WTC11 (cell line): ENCODE measurements at regions not wholly inside any gene's neighbourhood (a gene's known extent, or its start where the extent isn't known, plus 50 kb on each side); places are given as distances from the start of the nearest gene placed in this dataset.

Experiments used
- ATAC-seq: fragments of 200-7000 bp; cut with Tn5 transposase; 2 replicates; pipeline ENCODE4 v1.10.0; 2021; ENCODE audit warnings: mild to moderate bottlenecking, moderate library complexity
- CTCF ChIA-PET: fragments of 300-600 bp; sonication (Branson Sonifier 250); formaldehyde crosslinking; loops from one replicate; lab custom pipeline; 2021; ENCODE audit warnings: antibody characterized with exemption; lab: Charles Lee
- POLR2A ChIA-PET: fragments of 350-600 bp; sonication (Branson Sonifier 250); formaldehyde crosslinking; loops from one replicate; lab custom pipeline; 2021; ENCODE audit warnings: antibody characterized with exemption; lab: Charles Lee
- DNase-seq: peaks from one replicate; pipeline ENCODE4 v3.0.0; 2021; ENCODE audit warnings: low spot score
- H3K27ac Mint-ChIP-seq: 2 replicates; pipeline ENCODE4 v1.8.0; 2021; ENCODE audit warnings: mixed read lengths
- H3K27me3 Mint-ChIP-seq: 2 replicates; pipeline ENCODE4 v1.8.0; 2021; ENCODE audit warnings: low read depth, mild to moderate bottlenecking, moderate library complexity, mixed read lengths
- H3K36me3 Mint-ChIP-seq: 2 replicates; pipeline ENCODE4 v1.8.0; 2021; ENCODE audit warnings: mixed read lengths
- H3K4me1 Mint-ChIP-seq: 2 replicates; pipeline ENCODE4 v1.8.0; 2022; ENCODE audit warnings: mixed read lengths
- H3K4me3 Mint-ChIP-seq: 2 replicates; pipeline ENCODE4 v1.8.0; 2021; ENCODE audit warnings: mild to moderate bottlenecking, moderate library complexity, mixed read lengths
- H3K9me3 Mint-ChIP-seq: 2 replicates; pipeline ENCODE4 v1.8.0; 2021; ENCODE audit warnings: mixed read lengths
- ATF1 ChIP-seq: sonication (generic); formaldehyde crosslinking; IDR thresholded peaks from 2 replicates; pipeline ENCODE4 v1.8.1; 2023; ENCODE audit warnings: mild to moderate bottlenecking, moderate library complexity, missing genetic modification reagents
- CTCF ChIP-seq: fragments of 200-600 bp; IDR thresholded peaks from 2 replicates; pipeline ENCODE4 v1.8.0; 2022; ENCODE audit warnings: antibody characterized with exemption
- ETV6 ChIP-seq: sonication (generic); formaldehyde crosslinking; IDR thresholded peaks from 2 replicates; pipeline ENCODE4 v1.8.1; 2022; ENCODE audit warnings: mild to moderate bottlenecking, missing genetic modification reagents
- FOXJ3 ChIP-seq: sonication (generic); formaldehyde crosslinking; IDR thresholded peaks from 2 replicates; pipeline ENCODE4 v1.9.0; 2021; ENCODE audit warnings: missing genetic modification reagents, mild to moderate bottlenecking, borderline replicate concordance
- GABPB1 ChIP-seq: sonication (generic); formaldehyde crosslinking; IDR thresholded peaks from 2 replicates; pipeline ENCODE4 v1.8.1; 2023; ENCODE audit warnings: mild to moderate bottlenecking, missing genetic modification reagents
- GTF2I ChIP-seq: fragments of 250-450 bp; sonication (Bioruptor Pico); conservative IDR thresholded peaks from 2 replicates; pipeline ENCODE4 v1.4.0; 2021; ENCODE audit warnings: mild to moderate bottlenecking
- HMGXB4 ChIP-seq: sonication (generic); formaldehyde crosslinking; IDR thresholded peaks from 2 replicates; pipeline ENCODE4 v1.8.1; 2023; ENCODE audit warnings: mild to moderate bottlenecking, moderate library complexity, missing genetic modification reagents
- JUN ChIP-seq: sonication (generic); formaldehyde crosslinking; IDR thresholded peaks from 2 replicates; pipeline ENCODE4 v1.8.0; 2023; ENCODE audit warnings: mild to moderate bottlenecking, missing genetic modification reagents
- MXD4 ChIP-seq: fragments of 250-450 bp; sonication (Bioruptor Pico); IDR thresholded peaks from 2 replicates; pipeline ENCODE4 v1.8.0; 2021; ENCODE audit warnings: mild to moderate bottlenecking, moderate library complexity, borderline replicate concordance
- TEAD4 ChIP-seq: sonication (generic); formaldehyde crosslinking; IDR thresholded peaks from 2 replicates; pipeline ENCODE4 v1.8.0; 2022; ENCODE audit warnings: mild to moderate bottlenecking, missing genetic modification reagents
- ZNF219 ChIP-seq: sonication (generic); formaldehyde crosslinking; IDR thresholded peaks from 2 replicates; pipeline ENCODE4 v1.8.0; 2023; ENCODE audit warnings: missing genetic modification reagents, mild to moderate bottlenecking, borderline replicate concordance
- ZNF317 ChIP-seq: sonication (generic); formaldehyde crosslinking; IDR thresholded peaks from 2 replicates; pipeline ENCODE4 v1.8.1; 2023; ENCODE audit warnings: low read depth, mild to moderate bottlenecking, moderate library complexity, missing genetic modification reagents, borderline replicate concordance
- TF ChIP-seq, protein P1 (sequence below): sonication (generic); formaldehyde crosslinking; IDR thresholded peaks from 2 replicates; pipeline ENCODE4 v1.8.1; 2023; ENCODE audit warnings: mild to moderate bottlenecking, missing genetic modification reagents, borderline replicate concordance
- TF ChIP-seq, protein P2 (sequence below): sonication (generic); formaldehyde crosslinking; IDR thresholded peaks from 2 replicates; pipeline ENCODE4 v1.8.0; 2023; ENCODE audit warnings: mild to moderate bottlenecking, missing genetic modification reagents
- TF ChIP-seq, protein P3 (sequence below): sonication (generic); formaldehyde crosslinking; IDR thresholded peaks from 2 replicates; pipeline ENCODE4 v1.8.1; 2022; ENCODE audit warnings: low read depth, mild to moderate bottlenecking, moderate library complexity, missing genetic modification reagents, borderline replicate concordance
- TF ChIP-seq, protein P4 (sequence below): sonication (generic); formaldehyde crosslinking; conservative IDR thresholded peaks from 2 replicates; pipeline ENCODE4 v1.8.1; 2023; ENCODE audit warnings: mild to moderate bottlenecking, low read depth, missing genetic modification reagents, moderate library complexity
- TF ChIP-seq, protein P5 (sequence below): fragments of 250-450 bp; sonication (Bioruptor Pico); conservative IDR thresholded peaks from 2 replicates; pipeline ENCODE4 v1.9.0; 2021; ENCODE audit warnings: mild to moderate bottlenecking

- H3K4me1 Mint-ChIP-seq = no peaks in the 10 kb centered on the region
- H3K27me3 Mint-ChIP-seq = no peaks in the 10 kb centered on the region
- ATAC-seq (no peak), DNase-seq (no peak)
- CTCF ChIA-PET = no interaction called here
- H3K27ac Mint-ChIP-seq = no peak overlapping the region
- POLR2A ChIA-PET = no interaction called here
- no peak overlapping the region for H3K4me3 Mint-ChIP-seq
- peaks cover 50% of the 10 kb centered on the region for H3K9me3 Mint-ChIP-seq
- peaks cover 28% of the 10 kb centered on the region for H3K36me3 Mint-ChIP-seq
- no peak for TF ChIP-seq HMGXB4
- TF ChIP-seq GABPB1 (CRISPR knock-in tag) = no peak
- no peak for TF ChIP-seq GTF2I
- TF ChIP-seq ZNF219 (CRISPR knock-in tag) = no peak
- TF ChIP-seq CTCF = no peak
- no peak for TF ChIP-seq FOXJ3
- TF ChIP-seq, protein P1, sequence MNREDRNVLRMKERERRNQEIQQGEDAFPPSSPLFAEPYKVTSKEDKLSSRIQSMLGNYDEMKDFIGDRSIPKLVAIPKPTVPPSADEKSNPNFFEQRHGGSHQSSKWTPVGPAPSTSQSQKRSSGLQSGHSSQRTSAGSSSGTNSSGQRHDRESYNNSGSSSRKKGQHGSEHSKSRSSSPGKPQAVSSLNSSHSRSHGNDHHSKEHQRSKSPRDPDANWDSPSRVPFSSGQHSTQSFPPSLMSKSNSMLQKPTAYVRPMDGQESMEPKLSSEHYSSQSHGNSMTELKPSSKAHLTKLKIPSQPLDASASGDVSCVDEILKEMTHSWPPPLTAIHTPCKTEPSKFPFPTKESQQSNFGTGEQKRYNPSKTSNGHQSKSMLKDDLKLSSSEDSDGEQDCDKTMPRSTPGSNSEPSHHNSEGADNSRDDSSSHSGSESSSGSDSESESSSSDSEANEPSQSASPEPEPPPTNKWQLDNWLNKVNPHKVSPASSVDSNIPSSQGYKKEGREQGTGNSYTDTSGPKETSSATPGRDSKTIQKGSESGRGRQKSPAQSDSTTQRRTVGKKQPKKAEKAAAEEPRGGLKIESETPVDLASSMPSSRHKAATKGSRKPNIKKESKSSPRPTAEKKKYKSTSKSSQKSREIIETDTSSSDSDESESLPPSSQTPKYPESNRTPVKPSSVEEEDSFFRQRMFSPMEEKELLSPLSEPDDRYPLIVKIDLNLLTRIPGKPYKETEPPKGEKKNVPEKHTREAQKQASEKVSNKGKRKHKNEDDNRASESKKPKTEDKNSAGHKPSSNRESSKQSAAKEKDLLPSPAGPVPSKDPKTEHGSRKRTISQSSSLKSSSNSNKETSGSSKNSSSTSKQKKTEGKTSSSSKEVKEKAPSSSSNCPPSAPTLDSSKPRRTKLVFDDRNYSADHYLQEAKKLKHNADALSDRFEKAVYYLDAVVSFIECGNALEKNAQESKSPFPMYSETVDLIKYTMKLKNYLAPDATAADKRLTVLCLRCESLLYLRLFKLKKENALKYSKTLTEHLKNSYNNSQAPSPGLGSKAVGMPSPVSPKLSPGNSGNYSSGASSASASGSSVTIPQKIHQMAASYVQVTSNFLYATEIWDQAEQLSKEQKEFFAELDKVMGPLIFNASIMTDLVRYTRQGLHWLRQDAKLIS (CRISPR knock-in tag) = no peak
- no peak for TF ChIP-seq ZNF317 (CRISPR knock-in tag)
- TF ChIP-seq, protein P2, sequence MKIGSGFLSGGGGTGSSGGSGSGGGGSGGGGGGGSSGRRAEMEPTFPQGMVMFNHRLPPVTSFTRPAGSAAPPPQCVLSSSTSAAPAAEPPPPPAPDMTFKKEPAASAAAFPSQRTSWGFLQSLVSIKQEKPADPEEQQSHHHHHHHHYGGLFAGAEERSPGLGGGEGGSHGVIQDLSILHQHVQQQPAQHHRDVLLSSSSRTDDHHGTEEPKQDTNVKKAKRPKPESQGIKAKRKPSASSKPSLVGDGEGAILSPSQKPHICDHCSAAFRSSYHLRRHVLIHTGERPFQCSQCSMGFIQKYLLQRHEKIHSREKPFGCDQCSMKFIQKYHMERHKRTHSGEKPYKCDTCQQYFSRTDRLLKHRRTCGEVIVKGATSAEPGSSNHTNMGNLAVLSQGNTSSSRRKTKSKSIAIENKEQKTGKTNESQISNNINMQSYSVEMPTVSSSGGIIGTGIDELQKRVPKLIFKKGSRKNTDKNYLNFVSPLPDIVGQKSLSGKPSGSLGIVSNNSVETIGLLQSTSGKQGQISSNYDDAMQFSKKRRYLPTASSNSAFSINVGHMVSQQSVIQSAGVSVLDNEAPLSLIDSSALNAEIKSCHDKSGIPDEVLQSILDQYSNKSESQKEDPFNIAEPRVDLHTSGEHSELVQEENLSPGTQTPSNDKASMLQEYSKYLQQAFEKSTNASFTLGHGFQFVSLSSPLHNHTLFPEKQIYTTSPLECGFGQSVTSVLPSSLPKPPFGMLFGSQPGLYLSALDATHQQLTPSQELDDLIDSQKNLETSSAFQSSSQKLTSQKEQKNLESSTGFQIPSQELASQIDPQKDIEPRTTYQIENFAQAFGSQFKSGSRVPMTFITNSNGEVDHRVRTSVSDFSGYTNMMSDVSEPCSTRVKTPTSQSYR (CRISPR knock-in tag) = no peak
Measured at GRCh38 chr2:142310530-142310929, 179.7 kb upstream of the LRP1B start.

DNA sequence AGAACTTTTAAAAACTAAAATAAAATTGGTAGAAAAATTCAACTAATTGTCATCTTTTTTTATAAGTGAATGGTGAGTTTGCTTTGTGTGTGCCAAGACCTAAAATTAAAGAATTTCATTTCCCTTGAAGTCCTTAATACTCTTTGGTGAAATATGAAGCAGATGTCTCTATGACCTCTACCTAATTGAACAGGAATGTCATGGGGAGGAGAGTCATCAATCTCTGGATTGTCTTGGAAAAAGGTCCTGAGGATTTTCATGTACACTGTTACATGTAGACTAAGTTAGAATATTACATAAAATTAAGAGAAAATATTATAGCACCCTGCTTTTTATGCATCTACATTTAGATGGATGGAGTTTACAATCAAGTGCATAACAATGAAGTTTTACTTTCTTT lies 177.9 kb upstream of the LRP1B start:
- Mint-ChIP-seq H3K36me3 (peaks cover 28% of the 10 kb centered on the region), H3K4me1 (no peaks in the 10 kb centered on the region), H3K27me3 (no peaks in the 10 kb centered on the region), H3K27ac (no peak overlapping the region), H3K4me3 (no peak overlapping the region), H3K9me3 (peaks cover 56% of the 10 kb centered on the region)
- ATAC-seq (no peak), DNase-seq (no peak)
- CTCF ChIA-PET = no interaction called here
- POLR2A ChIA-PET = no interaction called here
- TF ChIP-seq MXD4 (no peak), ETV6 (CRISPR knock-in tag) (no peak), TEAD4 (CRISPR knock-in tag) (no peak), ATF1 (no peak), JUN (CRISPR knock-in tag) (no peak), HMGXB4 (no peak)
- TF ChIP-seq, protein P3, sequence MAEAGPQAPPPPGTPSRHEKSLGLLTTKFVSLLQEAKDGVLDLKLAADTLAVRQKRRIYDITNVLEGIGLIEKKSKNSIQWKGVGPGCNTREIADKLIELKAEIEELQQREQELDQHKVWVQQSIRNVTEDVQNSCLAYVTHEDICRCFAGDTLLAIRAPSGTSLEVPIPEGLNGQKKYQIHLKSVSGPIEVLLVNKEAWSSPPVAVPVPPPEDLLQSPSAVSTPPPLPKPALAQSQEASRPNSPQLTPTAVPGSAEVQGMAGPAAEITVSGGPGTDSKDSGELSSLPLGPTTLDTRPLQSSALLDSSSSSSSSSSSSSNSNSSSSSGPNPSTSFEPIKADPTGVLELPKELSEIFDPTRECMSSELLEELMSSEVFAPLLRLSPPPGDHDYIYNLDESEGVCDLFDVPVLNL (CRISPR knock-in tag) = no peak
- TF ChIP-seq, protein P4, sequence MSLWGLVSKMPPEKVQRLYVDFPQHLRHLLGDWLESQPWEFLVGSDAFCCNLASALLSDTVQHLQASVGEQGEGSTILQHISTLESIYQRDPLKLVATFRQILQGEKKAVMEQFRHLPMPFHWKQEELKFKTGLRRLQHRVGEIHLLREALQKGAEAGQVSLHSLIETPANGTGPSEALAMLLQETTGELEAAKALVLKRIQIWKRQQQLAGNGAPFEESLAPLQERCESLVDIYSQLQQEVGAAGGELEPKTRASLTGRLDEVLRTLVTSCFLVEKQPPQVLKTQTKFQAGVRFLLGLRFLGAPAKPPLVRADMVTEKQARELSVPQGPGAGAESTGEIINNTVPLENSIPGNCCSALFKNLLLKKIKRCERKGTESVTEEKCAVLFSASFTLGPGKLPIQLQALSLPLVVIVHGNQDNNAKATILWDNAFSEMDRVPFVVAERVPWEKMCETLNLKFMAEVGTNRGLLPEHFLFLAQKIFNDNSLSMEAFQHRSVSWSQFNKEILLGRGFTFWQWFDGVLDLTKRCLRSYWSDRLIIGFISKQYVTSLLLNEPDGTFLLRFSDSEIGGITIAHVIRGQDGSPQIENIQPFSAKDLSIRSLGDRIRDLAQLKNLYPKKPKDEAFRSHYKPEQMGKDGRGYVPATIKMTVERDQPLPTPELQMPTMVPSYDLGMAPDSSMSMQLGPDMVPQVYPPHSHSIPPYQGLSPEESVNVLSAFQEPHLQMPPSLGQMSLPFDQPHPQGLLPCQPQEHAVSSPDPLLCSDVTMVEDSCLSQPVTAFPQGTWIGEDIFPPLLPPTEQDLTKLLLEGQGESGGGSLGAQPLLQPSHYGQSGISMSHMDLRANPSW (CRISPR knock-in tag) = no peak
- TF ChIP-seq, protein P5, sequence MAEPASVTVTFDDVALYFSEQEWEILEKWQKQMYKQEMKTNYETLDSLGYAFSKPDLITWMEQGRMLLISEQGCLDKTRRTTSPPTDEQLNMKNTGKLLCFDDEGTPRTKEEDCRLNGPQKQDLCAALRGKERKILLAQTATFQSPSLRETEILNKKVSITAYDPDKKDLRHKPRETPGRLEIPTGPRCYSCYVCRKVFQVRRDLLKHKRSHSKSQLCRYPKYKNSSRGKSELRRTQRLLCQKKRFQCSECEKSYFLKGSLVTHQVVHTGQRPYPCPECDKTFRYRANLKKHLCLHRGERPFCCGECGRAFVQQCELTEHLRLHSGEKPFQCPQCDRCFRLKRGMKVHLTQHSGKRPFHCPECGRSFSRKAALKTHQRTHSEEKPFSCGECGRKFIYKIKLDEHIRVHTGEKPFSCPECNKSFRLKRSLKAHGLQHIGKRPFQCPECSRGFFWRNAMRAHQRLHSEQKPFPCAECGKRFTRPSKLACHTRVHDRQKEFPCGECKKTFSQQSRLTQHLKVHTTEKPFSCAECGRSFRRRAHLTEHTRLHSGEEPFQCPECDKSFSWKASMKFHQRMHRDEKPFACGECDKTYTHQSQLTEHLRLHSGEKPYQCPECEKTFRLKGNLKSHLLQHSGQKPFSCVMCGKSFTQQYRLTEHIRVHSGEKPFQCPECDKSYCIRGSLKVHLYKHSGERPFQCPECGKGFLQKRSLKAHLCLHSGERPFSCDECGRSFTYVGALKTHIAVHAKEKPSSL (CRISPR knock-in tag) = no peak
